Suprapubic skin (tissue), 3 donors: ENCODE measurements at regions not wholly inside any gene's neighbourhood (a gene's known extent, or its start where the extent isn't known, plus 50 kb on each side); places are given as distances from the start of the nearest gene placed in this dataset.

ENCODE experiments used
- CTCF ChIP-seq, 2 donors: fragments of 200-600 bp in 1 of 2; fragments of 450-650 bp in 1 of 2; sonication (generic) in 1 of 2; IDR thresholded peaks; one replicate each; pipeline ENCODE4 v1.5.1; 2016 to 2019; ENCODE audit warnings: antibody characterized with exemption in 2 of 2, mild to moderate bottlenecking in 1 of 2, moderate library complexity in 1 of 2
- POLR2A ChIP-seq, 2 donors: fragments of 450-650 bp; IDR thresholded peaks; one replicate each; pipeline ENCODE4 v1.6.1; 2017; ENCODE audit warnings: antibody characterized with exemption in 2 of 2, mild to moderate bottlenecking in 2 of 2, moderate library complexity in 2 of 2

DNA sequence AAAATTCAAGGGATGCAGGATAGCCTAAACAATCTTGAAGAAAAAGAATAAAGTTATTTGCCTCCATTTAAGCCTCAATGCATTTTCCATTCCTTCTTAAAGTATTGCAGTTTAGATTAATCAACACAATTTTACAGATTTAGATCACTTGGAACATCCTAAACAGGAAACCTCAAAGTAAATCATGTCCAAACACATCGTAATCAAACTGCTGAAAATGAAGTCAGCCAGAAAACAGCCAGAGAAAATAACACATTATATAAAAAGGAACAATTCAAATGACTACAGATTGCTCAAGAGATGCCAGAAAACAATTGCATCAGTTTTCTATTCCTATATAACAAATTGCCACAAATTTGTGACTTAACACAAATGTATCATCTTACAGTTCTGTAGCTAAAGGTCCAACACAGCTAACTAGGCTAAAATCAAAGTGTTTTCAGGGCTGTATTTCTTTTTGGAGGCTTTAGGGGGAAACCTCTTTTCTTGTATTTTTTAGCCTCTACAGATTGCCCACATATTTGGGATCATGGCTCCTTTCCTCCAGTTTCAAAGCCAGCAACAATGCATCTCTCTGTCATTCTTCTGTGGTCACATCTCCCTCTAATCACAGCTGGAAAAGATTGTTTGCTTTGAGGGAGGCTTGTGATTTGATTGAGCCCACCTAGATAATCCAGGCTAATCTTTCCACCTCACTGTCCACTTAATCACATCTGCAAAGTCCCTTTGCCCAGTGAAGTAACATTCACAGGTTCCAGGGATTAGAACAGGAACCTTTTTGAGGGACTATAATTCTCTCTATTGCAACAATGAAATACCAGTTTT is 543.3 kb upstream of the UBE2E2 start:
- no peak for TF ChIP-seq POLR2A (IDR thresholded peaks at IDR 0.05)
- TF ChIP-seq CTCF (IDR thresholded peaks at IDR 0.05), result no peak
